Stomach (tissue), 4 donors: ENCODE measurements at regions not wholly inside any gene's neighbourhood (a gene's known extent, or its start where the extent isn't known, plus 50 kb on each side); places are given as distances from the start of the nearest gene placed in this dataset.

Experiments
- CTCF ChIP-seq, 7 experiments: fragments of 450-650 bp in 4 of 7; fragments of 200-600 bp in 3 of 7; sonication (generic) in 3 of 7; IDR thresholded peaks; one replicate each; pipeline ENCODE4 v1.5.1; 2016 to 2019; ENCODE audit warnings: antibody characterized with exemption in 7 of 7, control low read depth in 2 of 7, mild to moderate bottlenecking in 1 of 7
- POLR2A ChIP-seq, 4 donors: fragments of 450-650 bp; IDR thresholded peaks; one replicate each; pipeline ENCODE4 v1.6.1; 2016; ENCODE audit warnings: antibody characterized with exemption in 4 of 4, control low read depth in 2 of 4, mild to moderate bottlenecking in 1 of 4, moderate library complexity in 1 of 4
- POLR2AphosphoS5 ChIP-seq, 3 donors: sonication (generic); formaldehyde crosslinking; IDR thresholded peaks; one replicate each; pipeline ENCODE4 v1.6.1; 2016; ENCODE audit warnings: antibody characterized with exemption in 3 of 3

- TF ChIP-seq CTCF (IDR thresholded peaks at IDR 0.05) (no peak), POLR2A (IDR thresholded peaks at IDR 0.05) (no peak), POLR2AphosphoS5 (IDR thresholded peaks at IDR 0.05) (no peak)
Measured at GRCh38 chr10:44237364-44238049, 147.4 kb downstream of the CXCL12 start.
